Stimulated activated naive B cell treated with anti-CD40 and anti-IgM and Interleukin-4, amounts not matched to agents 10 μg/mL and 1 μg/mL and 100 μg/mL, for 72 hours (primary cell): ENCODE measurements at regions not wholly inside any gene's neighbourhood (a gene's known extent, or its start where the extent isn't known, plus 50 kb on each side); places are given as distances from the start of the nearest gene placed in this dataset.
"Not testable (repeated sequence)": the region's sequence is repeated elsewhere in the genome, so short reads cannot be mapped to it uniquely, and the experiment has no call there.

Experiments used
- ATAC-seq, 2 donors: fragments of 150-1000 bp; cut with Tn5 transposase; replicated peaks; 2 replicates each; pipeline ENCODE4 v1.10.0; 2021; ENCODE audit warnings: moderate library complexity in 1 of 2
- DNase-seq: peaks from one replicate; pipeline ENCODE4 v3.0.0; 2021
- H3K27ac Mint-ChIP-seq: one replicate; pipeline ENCODE4 v1.8.0; 2022; ENCODE audit warnings: mild to moderate bottlenecking, mixed read lengths
- H3K27me3 Mint-ChIP-seq, 2 donors: one replicate each; pipeline ENCODE4 v1.8.0; 2022; ENCODE audit warnings: mixed read lengths in 2 of 2
- H3K36me3 Mint-ChIP-seq, 2 donors: one replicate each; pipeline ENCODE4 v1.8.0; 2022; ENCODE audit warnings: mixed read lengths in 2 of 2, mild to moderate bottlenecking in 1 of 2
- H3K4me1 Mint-ChIP-seq, 2 donors: one replicate each; pipeline ENCODE4 v1.8.0; 2022; ENCODE audit warnings: mixed read lengths in 2 of 2, mild to moderate bottlenecking in 1 of 2
- H3K4me3 Mint-ChIP-seq, 2 donors: one replicate each; pipeline ENCODE4 v1.8.0; 2022; ENCODE audit warnings: mild to moderate bottlenecking in 2 of 2, mixed read lengths in 2 of 2, moderate library complexity in 1 of 2
- H3K9me3 Mint-ChIP-seq, 2 donors: one replicate each; pipeline ENCODE4 v1.8.0; 2022; ENCODE audit warnings: mixed read lengths in 2 of 2, mild to moderate bottlenecking in 1 of 2

DNA sequence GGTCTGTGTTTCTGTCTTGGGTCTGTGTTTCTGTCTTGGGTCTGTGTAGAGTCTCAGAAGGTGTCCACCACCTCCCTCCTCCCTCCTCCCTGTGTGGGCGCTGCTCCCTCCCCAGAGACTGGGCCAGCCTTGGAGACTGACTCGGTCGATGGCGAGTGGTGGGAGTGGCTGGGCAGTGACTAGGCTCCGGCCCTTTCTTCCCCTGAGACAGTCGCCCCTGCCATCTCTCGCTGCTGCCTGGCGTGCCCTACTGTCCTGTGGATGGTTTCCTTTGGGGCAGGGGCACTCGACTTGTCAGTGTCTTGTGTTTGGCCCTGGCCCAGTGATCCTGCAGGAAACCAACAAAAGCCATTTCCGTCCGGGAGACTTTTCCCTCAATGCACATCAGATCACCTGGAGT lies 215.8 kb downstream of the NDUFA10 start:
- Mint-ChIP-seq H3K9me3 (no peaks in the 10 kb centered on the region), H3K4me1 (no peaks in the 10 kb centered on the region), H3K27ac (no peak overlapping the region), H3K27me3 (no peaks in the 10 kb centered on the region), H3K36me3 (no peaks in the 10 kb centered on the region), H3K4me3 (no peak overlapping the region)
- ATAC-seq (no peak), DNase-seq (no peak)

GRCh38 chr2:239807568-239807967 lies 217.6 kb downstream of the NDUFA10 start:
- no peak for DNase-seq
- H3K27me3 Mint-ChIP-seq, result no peaks in the 10 kb centered on the region
- no peaks in the 10 kb centered on the region for H3K4me1 Mint-ChIP-seq
- no peak overlapping the region for H3K4me3 Mint-ChIP-seq
- no peaks in the 10 kb centered on the region for H3K36me3 Mint-ChIP-seq
- no peak for ATAC-seq
- H3K27ac Mint-ChIP-seq, result no peak overlapping the region
- no peaks in the 10 kb centered on the region for H3K9me3 Mint-ChIP-seq

DNA sequence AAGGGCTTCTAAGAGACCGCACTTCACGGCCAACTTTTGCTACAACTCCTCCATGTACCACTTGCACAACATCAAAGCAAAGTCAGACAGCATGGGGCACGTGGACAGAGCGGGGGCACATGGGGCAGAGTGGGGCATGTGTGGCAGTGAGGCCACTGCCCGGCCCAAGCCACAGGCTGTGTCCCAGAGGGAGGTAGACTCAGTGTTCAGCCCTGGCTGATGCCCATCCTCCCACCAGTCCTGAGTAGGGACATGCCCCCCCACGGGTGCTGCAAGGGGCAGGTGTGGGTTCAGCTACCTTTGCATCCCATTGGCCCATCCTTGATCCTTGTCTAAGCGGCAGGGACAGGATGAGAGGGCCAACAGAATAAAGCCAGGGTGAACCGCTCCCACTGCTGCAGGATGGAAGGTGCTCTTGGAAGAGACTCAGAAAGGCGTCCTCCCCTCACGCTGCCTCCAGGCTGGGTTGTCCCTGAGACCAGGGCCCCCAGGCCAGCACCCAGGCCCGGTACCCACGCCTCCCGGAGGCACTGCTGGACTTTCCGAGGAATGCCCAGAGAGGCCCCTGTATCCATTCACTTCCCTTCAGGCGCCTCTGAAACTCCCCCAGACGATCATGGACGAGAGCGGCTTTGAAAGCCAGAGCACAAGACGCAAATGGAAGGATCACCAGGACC lies 218.2 kb downstream of the NDUFA10 start:
- no peak overlapping the region for H3K27ac Mint-ChIP-seq
- H3K9me3 Mint-ChIP-seq, result no peaks in the 10 kb centered on the region
- ATAC-seq, result no peak
- no peaks in the 10 kb centered on the region for H3K4me1 Mint-ChIP-seq
- H3K36me3 Mint-ChIP-seq, result no peaks in the 10 kb centered on the region
- peaks cover 3% of the 10 kb centered on the region in 2 donors for H3K27me3 Mint-ChIP-seq
- H3K4me3 Mint-ChIP-seq, result no peak overlapping the region
- DNase-seq, result no peak

- Mint-ChIP-seq H3K4me1 (no peaks in the 10 kb centered on the region), H3K27ac (no peak overlapping the region)
- no peak for ATAC-seq
Observed at GRCh38 chr2:239806276-239806675, 218.9 kb downstream of the NDUFA10 start.

DNA sequence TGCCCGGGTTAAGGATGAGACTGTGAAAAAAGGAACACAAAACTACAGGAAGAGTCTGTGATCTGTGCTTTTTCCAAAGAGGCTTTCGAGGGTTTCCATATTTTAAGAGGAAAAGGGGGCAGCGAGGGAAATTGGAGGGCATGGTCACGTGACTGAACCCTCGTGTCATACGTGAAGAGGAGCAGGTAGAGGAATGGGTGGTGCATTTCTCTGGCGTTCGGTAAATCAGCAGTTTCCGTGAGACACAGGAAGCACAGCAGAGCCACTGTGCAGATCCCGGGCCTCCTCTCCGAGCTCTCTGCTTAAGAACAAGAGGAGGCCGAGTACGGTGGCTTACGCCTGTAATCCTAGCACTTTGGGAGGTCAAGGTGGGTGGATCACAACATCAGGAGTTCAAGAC lies 219.7 kb downstream of the NDUFA10 start:
- DNase-seq (no peak), ATAC-seq (no peak)
- no peaks in the 10 kb centered on the region for H3K4me1 Mint-ChIP-seq
- H3K27me3 Mint-ChIP-seq, result peaks cover 9 to 13% of the 10 kb centered on the region in 2 donors
- no peak overlapping the region for H3K4me3 Mint-ChIP-seq
- peaks cover 4 to 5% of the 10 kb centered on the region in 2 donors for H3K9me3 Mint-ChIP-seq
- no peaks in the 10 kb centered on the region for H3K36me3 Mint-ChIP-seq
- no peak overlapping the region for H3K27ac Mint-ChIP-seq

More at GRCh38 chr2:239806276-239806675, 218.9 kb downstream of the NDUFA10 start:
- Mint-ChIP-seq H3K4me3 (no peak overlapping the region), H3K9me3 (peaks cover 0 to 2% of the 10 kb centered on the region in 2 donors), H3K27me3 (peaks cover 9 to 10% of the 10 kb centered on the region in 2 donors), H3K36me3 (no peaks in the 10 kb centered on the region)
- DNase-seq, result no peak

DNA sequence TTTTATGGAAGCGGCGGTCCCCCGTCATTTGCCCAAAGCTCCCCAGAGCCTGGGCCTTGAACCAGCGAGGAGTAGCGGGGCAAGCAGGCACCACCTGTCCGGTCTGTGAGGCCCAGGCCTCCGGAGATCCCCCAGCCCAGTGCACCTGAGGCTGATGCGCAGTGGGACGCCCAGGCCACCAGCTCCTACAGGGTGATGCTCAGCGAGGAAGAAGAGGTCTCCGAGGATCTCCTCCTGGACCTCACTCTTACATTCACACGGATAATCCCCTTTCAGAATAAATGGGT lies 220.2 kb downstream of the NDUFA10 start:
- Mint-ChIP-seq H3K27me3 (peaks cover 13% of the 10 kb centered on the region in 2 donors), H3K4me3 (no peak overlapping the region), H3K4me1 (no peaks in the 10 kb centered on the region), H3K9me3 (peaks cover 5% of the 10 kb centered on the region in 2 donors), H3K27ac (no peak overlapping the region), H3K36me3 (no peaks in the 10 kb centered on the region)
- ATAC-seq (no peak), DNase-seq (no peak)

GRCh38 chr2:239804161-239805042 lies 220.7 kb downstream of the NDUFA10 start:
- no peaks in the 10 kb centered on the region for H3K36me3 Mint-ChIP-seq
- ATAC-seq, result no peak
- DNase-seq, result no peak
- no peak overlapping the region for H3K4me3 Mint-ChIP-seq
- peaks cover 18 to 19% of the 10 kb centered on the region in 2 donors for H3K27me3 Mint-ChIP-seq
- no peak overlapping the region for H3K27ac Mint-ChIP-seq
- peaks cover 5% of the 10 kb centered on the region in 2 donors for H3K9me3 Mint-ChIP-seq
- H3K4me1 Mint-ChIP-seq, result no peaks in the 10 kb centered on the region

GRCh38 chr2:239803766-239804115 lies 221.4 kb downstream of the NDUFA10 start:
- Mint-ChIP-seq H3K36me3 (no peaks in the 10 kb centered on the region), H3K4me3 (no peak overlapping the region), H3K27ac (no peak overlapping the region), H3K4me1 (no peaks in the 10 kb centered on the region), H3K27me3 (peaks cover 18 to 19% of the 10 kb centered on the region in 2 donors), H3K9me3 (peaks cover 5% of the 10 kb centered on the region in 2 donors)
- DNase-seq (no peak), ATAC-seq (no peak)

GRCh38 chr2:239803102-239803765 lies 221.9 kb downstream of the NDUFA10 start:
- peaks cover 5% of the 10 kb centered on the region in 2 donors for H3K9me3 Mint-ChIP-seq
- DNase-seq (no peak), ATAC-seq (no peak)
- H3K4me3 Mint-ChIP-seq, result no peak overlapping the region
- peaks cover 18 to 19% of the 10 kb centered on the region in 2 donors for H3K27me3 Mint-ChIP-seq
- H3K27ac Mint-ChIP-seq, result no peak overlapping the region
- H3K4me1 Mint-ChIP-seq, result no peaks in the 10 kb centered on the region
- H3K36me3 Mint-ChIP-seq, result no peaks in the 10 kb centered on the region

DNA sequence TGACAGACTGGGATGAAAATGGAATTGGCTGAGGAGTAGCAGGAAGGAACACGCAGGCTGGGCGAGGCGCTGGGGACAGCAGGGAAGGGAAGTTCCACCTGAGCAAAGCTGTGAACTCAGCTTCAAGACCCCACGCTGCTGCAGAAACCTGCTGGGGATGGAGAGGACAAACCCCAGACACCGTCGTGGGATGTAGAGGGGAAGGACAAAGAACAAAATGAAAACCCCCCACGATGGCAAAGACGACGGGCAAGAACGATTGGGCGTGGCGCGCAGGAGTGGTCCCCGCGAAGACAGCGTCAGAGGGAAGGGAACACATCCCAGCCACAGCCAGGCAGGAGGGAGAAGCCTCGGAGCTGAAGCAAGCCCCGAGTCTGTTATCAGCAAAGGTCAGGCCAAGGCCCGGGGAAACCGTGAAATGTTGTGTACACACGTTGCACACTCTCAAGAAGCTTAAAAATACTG lies 222.9 kb downstream of the NDUFA10 start:
- H3K27ac Mint-ChIP-seq, result no peak overlapping the region
- DNase-seq (no peak), ATAC-seq (no peak)
- H3K27me3 Mint-ChIP-seq, result peaks cover 19% of the 10 kb centered on the region in 2 donors
- H3K4me3 Mint-ChIP-seq, result no peak overlapping the region
- no peaks in the 10 kb centered on the region for H3K4me1 Mint-ChIP-seq
- peaks cover 5% of the 10 kb centered on the region in 2 donors for H3K9me3 Mint-ChIP-seq
- no peaks in the 10 kb centered on the region for H3K36me3 Mint-ChIP-seq

DNA sequence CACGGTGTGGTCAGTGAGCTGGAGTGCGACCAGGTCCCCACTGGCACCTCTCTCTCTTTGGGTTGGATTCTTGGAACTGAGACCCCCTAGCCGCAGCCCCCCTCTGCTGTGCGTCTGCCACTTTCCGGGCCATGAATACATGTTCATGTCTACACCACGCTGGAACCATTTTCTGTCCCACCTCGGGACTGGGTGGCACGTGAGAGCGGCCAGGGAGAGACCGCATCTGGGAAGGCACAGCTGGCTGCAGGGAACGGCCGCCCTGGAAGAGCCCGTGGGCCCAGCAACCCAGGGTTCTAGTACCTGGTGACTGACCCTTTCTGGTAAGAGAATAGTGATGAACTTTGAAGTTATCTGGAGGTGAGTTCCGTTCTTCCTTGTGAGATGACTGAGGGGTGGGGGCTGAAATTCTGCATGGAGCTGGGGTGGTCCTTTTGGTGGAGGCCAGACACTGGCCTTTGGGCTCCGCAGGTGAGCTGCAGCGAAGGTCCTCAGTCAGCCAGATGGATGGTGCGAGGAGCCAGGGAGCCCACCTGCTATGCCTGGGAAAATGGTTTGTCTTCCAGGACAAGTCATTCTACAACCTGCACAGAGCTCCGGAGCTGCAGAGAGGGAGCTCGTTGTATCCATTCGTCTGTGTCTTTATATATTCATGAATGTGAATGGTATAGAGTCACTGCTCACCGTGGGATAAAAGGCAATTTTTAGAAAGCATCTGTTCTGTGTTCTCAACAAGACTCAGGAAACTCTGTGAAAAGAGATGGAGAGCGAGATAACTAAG lies 223.5 kb downstream of the NDUFA10 start:
- DNase-seq (no peak), ATAC-seq (no peak)
- Mint-ChIP-seq H3K9me3 (peaks cover 5% of the 10 kb centered on the region in 2 donors), H3K27ac (no peak overlapping the region), H3K36me3 (no peaks in the 10 kb centered on the region), H3K27me3 (peaks cover 19 to 23% of the 10 kb centered on the region in 2 donors), H3K4me1 (no peaks in the 10 kb centered on the region), H3K4me3 (no peak overlapping the region)

DNA sequence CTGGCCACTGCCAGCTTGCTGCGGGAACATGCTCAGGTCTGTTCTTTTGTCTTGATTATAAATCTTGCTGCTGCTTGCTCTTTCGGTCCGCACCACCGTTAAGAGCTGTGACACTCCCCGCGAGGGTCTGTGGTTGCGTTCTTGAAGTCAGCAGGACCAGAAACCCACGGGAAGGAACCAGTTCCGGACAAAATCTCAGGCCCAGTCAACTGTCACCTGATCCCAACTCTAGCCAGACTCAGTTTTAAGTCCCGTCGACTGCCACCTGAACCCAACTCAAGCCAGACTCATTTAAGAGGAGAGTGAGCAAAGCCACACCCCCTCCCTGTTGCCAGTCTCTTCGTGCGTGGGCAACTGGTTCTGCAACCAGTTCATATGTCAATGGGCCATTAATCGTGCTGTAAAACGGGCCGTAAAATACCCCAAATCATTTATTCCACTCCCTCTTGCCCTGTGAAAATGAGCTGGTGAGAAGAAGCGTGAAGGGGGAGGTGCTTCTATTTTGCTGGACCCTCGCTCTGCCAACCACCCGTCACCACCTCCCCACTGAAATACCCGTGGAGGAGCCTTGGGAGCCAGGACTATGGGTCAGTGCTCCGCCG lies 224.3 kb downstream of the NDUFA10 start:
- DNase-seq, result no peak
- Mint-ChIP-seq H3K36me3 (no peaks in the 10 kb centered on the region), H3K27me3 (peaks cover 19 to 23% of the 10 kb centered on the region in 2 donors), H3K9me3 (peaks cover 5% of the 10 kb centered on the region in 2 donors), H3K27ac (no peak overlapping the region), H3K4me1 (no peaks in the 10 kb centered on the region), H3K4me3 (no peak overlapping the region)
- no peak for ATAC-seq

DNA sequence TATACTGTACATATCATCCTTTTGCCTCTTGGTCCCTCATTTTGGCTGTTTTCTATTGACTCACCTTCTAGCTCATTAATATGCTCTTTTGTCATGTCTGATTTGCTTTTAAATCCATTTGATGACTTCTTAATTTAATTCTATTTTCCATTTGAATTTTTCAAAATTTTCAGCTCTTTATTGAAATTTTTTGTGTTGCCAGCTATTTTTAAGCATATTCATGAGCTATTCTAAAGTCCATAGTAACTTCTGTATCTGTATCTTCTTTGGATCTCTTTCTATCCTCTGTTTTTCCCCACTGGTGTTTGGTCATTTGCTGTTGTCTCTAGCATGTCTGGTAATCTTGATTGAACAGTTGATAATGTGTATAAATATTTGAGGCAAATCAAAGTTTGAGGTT lies 227.8 kb downstream of the NDUFA10 start:
- H3K36me3 Mint-ChIP-seq, result no peaks in the 10 kb centered on the region
- H3K27ac Mint-ChIP-seq, result no peak overlapping the region
- peaks cover 5 to 8% of the 10 kb centered on the region in 2 donors for H3K9me3 Mint-ChIP-seq
- H3K4me1 Mint-ChIP-seq, result no peaks in the 10 kb centered on the region
- no peak for DNase-seq
- peaks cover 21 to 27% of the 10 kb centered on the region in 2 donors for H3K27me3 Mint-ChIP-seq
- no peak for ATAC-seq
- H3K4me3 Mint-ChIP-seq, result no peak overlapping the region

DNA sequence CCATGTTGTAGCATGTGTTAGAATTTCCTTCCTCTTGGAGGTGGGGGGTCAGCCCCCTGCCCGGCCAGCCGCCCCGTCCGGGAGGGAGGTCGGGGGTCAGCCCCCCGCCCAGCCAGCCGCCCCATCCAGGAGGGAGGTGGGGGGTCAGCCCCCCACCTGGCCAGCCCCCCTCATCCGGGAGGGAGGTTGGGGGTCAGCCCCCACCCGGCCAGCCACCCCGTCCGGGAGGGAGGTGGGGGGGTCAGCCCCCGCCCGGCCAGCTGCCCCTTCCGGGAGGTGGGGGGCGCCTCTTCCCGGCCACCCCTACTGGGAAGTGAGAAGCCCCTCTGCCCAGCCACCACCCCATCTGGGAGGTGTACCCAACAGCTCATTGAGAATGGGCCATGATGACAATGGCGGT lies 229.4 kb downstream of the NDUFA10 start:
- H3K4me1 Mint-ChIP-seq, ATAC-seq, H3K9me3 Mint-ChIP-seq, H3K4me3 Mint-ChIP-seq, H3K36me3 Mint-ChIP-seq, H3K27ac Mint-ChIP-seq, DNase-seq: not testable (repeated sequence)
- peaks cover 16 to 18% of the 10 kb centered on the region in 2 donors for H3K27me3 Mint-ChIP-seq
